Right cardiac atrium (tissue), 5 donors: ENCODE measurements at regions not wholly inside any gene's neighbourhood (a gene's known extent, or its start where the extent isn't known, plus 50 kb on each side); places are given as distances from the start of the nearest gene placed in this dataset.
A peak's percentile ranks its signal among the peaks of the same experiment; 100 is the strongest.

Source experiments
- ATAC-seq, 2 donors: fragments of 200-7000 bp; cut with Tn5 transposase; one replicate each; pipeline versions ENCODE4 v1.8.0 to v1.9.1; 2020; ENCODE audit warnings: moderate library complexity in 2 of 2, mild to moderate bottlenecking in 1 of 2
- DNase-seq, 3 donors: peaks; one replicate each; pipeline ENCODE4 v3.0.0-alpha.2; 2020
- H3K27ac ChIP-seq: one replicate; pipeline ENCODE4 v1.5.1; 2013; ENCODE audit warnings: mild to moderate bottlenecking, low read length, control low read depth, moderate library complexity
- H3K27me3 ChIP-seq: one replicate; pipeline ENCODE4 v1.6.1; 2013; ENCODE audit not compliant: control insufficient read depth, insufficient read depth
- H3K4me1 ChIP-seq: one replicate; pipeline ENCODE4 v1.6.1; 2013; ENCODE audit warnings: low read length; ENCODE audit not compliant: control insufficient read depth, insufficient read depth
- H3K4me3 ChIP-seq: one replicate; pipeline ENCODE4 v1.5.1; 2013; ENCODE audit warnings: low read length, control low read depth
- H3K9me3 ChIP-seq: one replicate; pipeline ENCODE4 v1.6.1; 2013; ENCODE audit warnings: low read length; ENCODE audit not compliant: control insufficient read depth
- WGBS: extraction: QIAGEN DNeasy Blood & Tissue Kit; methylation state at CpG from one replicate; pipeline ENCODE4 v1.1.7; 2013; 5-methylcytosine and 5-hydroxymethylcytosine counted together
- intact Hi-C, 4 donors: fragments of 100-400 bp; cut with DNase I; formaldehyde crosslinking; loops; one replicate each; pipeline versions ENCODE4 v1.11.0 to v1.14.0; 2022 to 2023
- donor health status: healthy with polysubstance abuse.
- donor health status: DM: no; HTN: yes; CAD: no.
- donor health status: DM: no; HTN: no; CAD: no.
- donor health status: DM: no; HTN: yes; CAD: no; lungs with severe emphysema.
- donor health status: DM: yes; HTN: yes; CAD: no.

DNA sequence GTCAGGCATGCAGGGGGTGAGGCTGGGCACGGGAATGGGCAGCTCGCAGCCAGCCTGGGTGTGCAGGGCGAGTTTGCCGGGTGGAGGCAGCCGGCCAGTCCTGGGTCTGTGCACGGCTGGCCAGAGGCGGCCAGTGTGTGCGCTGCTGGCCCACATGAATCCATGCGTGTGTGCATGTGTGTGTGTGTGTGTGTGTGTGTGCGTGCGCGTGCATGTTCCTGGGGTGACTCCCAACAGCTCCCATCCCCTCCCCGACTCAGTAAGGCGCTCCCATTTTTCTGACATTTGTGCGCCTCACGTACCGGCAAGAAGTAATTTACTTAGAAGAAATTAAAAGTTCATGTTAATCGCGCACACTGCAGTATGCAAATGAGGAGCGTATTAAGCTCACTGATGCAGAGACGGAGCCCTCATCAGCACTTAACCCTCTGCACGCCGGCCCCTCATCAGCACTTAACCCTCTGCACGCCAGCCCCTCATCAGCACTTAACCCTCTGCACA is 55.4 kb upstream of the ACSF3 start:
- intact Hi-C loops = no loop called here
- 58% methylated on average over 24 of the region's 24 CpGs for WGBS
- no peaks in the 10 kb centered on the region for H3K9me3 ChIP-seq
- DNase-seq (peak; percentile 6 to 22 (median 13)), ATAC-seq (no peak)
- H3K4me3 ChIP-seq = no peak overlapping the region
- H3K4me1 ChIP-seq = no peaks in the 10 kb centered on the region
- no peaks in the 10 kb centered on the region for H3K27me3 ChIP-seq
- no peak overlapping the region for H3K27ac ChIP-seq

DNA sequence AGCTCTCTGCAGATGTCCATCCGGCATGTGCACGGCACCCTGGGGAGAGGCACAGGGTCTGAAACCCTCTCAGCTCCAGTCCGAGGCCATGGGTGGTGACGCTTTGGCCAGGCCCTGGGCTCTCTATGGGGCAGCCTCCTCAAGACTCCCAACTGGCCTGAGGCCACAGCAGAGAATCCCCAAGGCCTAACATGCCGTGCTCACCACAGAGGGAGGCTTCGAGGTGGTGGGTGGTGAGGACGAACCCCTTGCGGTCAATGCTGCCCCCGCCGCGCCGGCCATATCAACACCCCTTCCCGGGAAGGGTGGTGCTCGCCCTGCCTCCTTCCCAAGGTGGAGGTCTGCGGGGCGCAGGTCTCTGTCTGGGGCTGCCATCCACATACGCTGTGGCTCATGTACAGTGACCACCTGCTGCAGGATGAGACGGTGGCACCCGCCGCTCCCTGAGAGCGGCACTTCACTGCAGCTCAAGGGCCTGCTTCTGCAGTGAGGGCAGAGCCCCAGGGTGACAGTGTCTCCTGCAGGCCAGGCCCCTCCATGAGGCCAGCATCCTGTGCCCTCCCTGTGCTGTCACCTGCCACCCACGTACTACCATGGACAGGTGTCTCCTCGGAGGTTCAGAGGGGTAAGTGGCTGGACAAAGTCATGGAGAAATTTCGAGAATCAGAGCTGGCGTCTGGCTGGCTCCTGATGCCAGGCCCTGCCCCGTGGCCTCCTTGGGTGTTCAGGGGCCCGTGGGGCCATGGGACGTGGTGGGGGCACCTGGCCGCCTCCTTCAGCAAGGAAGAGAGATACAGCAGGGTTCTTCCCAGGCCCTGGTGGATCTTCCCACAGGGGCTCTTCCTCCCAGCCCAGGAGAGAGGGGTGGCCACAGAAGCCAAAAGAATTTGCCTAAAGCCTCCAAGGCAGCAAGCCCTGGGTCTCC is 54.6 kb upstream of the ACSF3 start:
- H3K27ac ChIP-seq = no peak overlapping the region
- 83% methylated on average over 29 of the region's 29 CpGs for WGBS
- no peak for ATAC-seq
- H3K4me3 ChIP-seq = no peak overlapping the region
- no peaks in the 10 kb centered on the region for H3K27me3 ChIP-seq
- no peaks in the 10 kb centered on the region for H3K9me3 ChIP-seq
- DNase-seq = peak; percentile 1 to 54 (median 46)
- no peaks in the 10 kb centered on the region for H3K4me1 ChIP-seq
- intact Hi-C loops = no loop called here

DNA sequence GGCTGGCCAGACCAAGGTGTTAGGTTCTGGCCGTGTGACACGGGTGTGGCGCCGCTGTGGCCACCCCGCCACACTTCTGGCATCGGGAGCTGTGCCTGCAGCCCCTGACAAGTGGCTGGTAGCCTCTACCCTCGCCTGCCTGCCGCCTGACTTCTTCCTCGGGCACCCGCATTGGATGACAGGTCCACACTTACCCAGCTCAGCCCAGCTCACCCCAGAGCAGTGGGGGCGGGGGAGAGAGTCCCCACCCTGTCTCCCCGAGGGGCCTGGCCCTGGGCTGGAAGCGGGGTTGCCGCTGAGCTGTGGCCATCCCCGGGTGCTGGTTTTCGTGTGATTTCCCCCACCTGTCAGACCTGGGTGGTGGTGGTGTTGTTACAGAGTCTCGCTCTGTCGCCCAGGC is 53.9 kb upstream of the ACSF3 start:
- intact Hi-C loops = no loop called here
- Histone ChIP-seq H3K27ac (no peak overlapping the region), H3K4me3 (no peak overlapping the region), H3K4me1 (no peaks in the 10 kb centered on the region), H3K9me3 (no peaks in the 10 kb centered on the region), H3K27me3 (no peaks in the 10 kb centered on the region)
- peak; percentile 5 to 37 (median 28) for DNase-seq
- ATAC-seq = no peak
- WGBS = 78% methylated on average over 18 of the region's 18 CpGs

DNA sequence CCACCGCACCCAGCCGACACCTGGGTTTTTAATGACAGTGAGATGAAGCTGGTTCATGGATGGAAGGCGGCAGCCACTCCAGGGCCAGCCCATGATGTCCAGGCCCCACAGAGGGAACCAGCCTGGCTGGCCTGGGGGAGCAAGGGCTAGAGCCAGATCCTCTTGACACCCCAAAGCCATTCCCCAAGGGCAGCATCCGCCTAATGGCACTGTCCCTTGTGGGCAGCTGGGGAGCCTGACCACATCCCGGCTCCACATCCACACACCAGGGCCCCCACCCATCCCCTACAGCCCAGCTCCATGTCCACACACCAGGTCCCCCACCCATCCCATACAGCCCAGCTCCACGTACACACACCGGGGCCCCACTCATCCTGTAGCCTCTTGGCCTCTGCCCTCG is 53.3 kb upstream of the ACSF3 start:
- H3K27me3 ChIP-seq = no peaks in the 10 kb centered on the region
- ATAC-seq = no peak

DNA sequence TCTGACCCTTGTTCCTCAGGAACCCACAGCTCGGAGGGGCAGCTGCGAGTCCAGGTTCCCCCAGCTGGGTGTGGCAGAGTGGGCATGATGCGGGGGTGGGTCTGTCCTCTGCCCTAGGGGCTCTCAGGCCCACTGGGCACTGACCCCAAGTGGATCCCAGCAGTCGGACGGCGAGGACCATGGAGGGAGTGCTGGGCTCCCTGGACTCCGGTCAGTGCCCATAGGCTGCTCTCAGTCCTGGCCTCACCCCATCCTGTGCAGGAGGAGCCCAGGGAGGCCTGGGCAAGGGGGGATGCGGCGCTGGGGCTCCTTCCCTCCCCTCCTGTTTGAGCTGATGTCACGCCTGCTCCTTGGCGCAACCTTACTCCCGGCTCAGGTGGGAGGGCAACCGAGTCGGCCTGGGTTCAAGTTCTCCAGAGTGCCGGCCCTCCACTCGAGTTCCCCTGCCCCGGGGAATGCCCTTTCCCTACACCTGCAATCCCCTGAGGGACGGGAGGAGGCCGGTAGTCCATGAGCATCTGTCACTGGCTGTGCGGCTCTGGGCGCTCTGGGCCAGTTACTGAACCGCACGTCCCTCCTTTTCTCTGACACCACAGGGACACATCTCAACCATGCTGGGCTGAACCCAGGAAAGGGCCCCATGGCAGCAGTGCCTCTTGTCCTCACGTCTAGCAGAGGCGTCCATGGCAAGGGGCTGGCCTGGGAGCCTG is 52.6 kb upstream of the ACSF3 start:
- Histone ChIP-seq H3K9me3 (no peaks in the 10 kb centered on the region), H3K4me1 (no peaks in the 10 kb centered on the region), H3K27me3 (no peaks in the 10 kb centered on the region), H3K27ac (no peak overlapping the region), H3K4me3 (no peak overlapping the region)
- 79% methylated on average over 25 of the region's 25 CpGs for WGBS
- no peak for ATAC-seq
- peak; percentile 8 to 37 (median 33) for DNase-seq
- intact Hi-C loops = no loop called here

More for the DNA sequence above, 53.3 kb upstream of the ACSF3 start:
- Histone ChIP-seq H3K4me3 (no peak overlapping the region), H3K4me1 (no peaks in the 10 kb centered on the region), H3K9me3 (no peaks in the 10 kb centered on the region), H3K27ac (no peak overlapping the region)
- intact Hi-C loops = no loop called here
- peak; percentile 6 to 26 (median 14) for DNase-seq
- WGBS = 73% methylated on average over 8 of the region's 8 CpGs

DNA sequence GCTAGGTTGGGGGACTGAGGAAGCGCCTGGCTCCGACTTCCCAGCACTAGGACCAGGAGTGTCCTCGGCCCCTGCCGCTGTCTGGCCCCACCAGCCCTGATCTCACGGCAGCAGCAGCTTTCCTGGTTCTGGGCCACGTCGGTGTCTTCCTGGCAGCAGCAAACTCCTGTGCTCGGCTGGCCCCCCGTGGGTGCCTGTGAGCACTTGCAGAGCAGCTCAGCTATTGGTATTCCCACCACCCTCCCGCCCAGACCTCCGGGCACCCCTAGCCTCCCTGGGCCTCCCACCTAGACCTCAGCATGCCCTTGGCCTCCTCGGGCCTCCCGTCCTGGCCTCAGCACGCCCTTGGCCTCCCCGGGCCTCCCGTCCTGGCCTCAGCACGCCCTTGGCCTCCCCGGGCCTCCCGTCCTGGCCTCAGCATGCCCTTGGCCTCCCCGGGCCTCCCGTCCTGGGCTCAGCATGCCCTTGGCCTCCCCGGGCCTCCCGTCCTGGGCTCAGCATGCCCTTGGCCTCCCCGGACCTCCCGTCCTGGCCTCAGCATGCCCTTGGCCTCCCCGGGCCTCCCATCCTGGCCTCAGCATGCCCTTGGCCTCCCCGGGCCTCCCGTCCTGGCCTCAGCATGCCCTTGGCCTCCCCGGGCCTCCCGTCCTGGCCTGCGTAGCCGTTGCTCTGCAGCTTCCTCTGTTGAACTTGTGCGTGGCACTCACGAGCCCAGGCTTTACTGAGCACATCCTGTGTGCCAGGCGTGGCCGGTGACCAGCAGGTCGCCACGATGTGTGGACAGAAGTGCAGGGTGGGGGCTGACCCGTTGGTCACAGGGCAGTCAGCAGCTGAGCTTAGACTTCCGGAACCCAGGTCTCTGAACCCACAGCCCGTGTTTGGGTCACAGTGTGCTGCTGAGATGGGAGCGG is 51.8 kb upstream of the ACSF3 start:
- 83% methylated on average over 42 of the region's 42 CpGs for WGBS
- H3K9me3 ChIP-seq = no peaks in the 10 kb centered on the region
- intact Hi-C loops = no loop called here
- H3K27ac ChIP-seq = no peak overlapping the region
- no peak for ATAC-seq
- H3K4me3 ChIP-seq = no peak overlapping the region
- peak; percentile 6 to 45 (median 16) for DNase-seq
- no peaks in the 10 kb centered on the region for H3K4me1 ChIP-seq
- no peaks in the 10 kb centered on the region for H3K27me3 ChIP-seq

DNA sequence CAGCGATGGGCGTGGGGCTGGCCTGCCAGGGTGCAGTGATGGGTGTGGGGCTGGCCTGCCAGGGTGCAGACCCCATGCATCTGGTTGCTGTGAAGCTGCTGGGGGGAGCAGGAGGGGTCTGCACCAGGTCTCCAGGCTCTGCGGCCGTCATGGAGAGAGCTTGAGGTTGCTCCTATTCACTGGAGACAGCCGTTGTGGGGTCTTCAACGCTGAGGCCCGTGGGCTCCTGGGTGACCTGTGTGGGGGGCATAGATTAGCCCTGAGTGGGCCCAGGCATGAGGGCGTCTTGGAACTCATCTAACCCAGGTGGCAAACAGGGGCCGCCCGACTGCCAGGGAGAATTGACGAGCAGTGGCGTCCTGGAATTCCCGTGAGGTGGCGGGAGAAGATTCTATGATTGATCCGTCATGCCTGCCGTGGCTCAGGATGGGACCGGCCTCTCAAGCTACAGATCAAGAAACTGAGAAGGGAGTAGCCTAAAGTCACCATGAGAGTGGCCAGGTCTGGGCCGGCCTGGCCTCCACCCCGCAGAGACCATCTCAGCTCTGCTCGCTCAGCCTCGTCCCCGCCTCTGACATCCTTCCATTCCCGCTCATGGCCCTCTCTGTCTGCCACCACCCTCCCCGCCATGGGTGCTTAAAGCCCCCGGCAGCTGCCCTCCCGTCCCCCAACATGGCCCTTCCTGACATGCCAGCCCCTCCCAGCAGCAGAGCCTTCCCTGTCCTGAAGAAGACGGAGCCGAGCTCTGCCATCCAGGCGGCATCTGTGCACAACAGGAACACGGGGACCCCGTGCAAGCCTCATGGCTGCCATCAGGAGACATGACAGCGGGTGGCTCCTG is 50.7 kb upstream of the ACSF3 start:
- H3K9me3 ChIP-seq = no peaks in the 10 kb centered on the region
- H3K27me3 ChIP-seq = no peaks in the 10 kb centered on the region
- intact Hi-C loops = no loop called here
- WGBS = 81% methylated on average over 32 of the region's 32 CpGs
- ATAC-seq (no peak), DNase-seq (peak; percentile 4 to 48 (median 37))
- H3K27ac ChIP-seq = no peak overlapping the region
- no peak overlapping the region for H3K4me3 ChIP-seq
- no peaks in the 10 kb centered on the region for H3K4me1 ChIP-seq

DNA sequence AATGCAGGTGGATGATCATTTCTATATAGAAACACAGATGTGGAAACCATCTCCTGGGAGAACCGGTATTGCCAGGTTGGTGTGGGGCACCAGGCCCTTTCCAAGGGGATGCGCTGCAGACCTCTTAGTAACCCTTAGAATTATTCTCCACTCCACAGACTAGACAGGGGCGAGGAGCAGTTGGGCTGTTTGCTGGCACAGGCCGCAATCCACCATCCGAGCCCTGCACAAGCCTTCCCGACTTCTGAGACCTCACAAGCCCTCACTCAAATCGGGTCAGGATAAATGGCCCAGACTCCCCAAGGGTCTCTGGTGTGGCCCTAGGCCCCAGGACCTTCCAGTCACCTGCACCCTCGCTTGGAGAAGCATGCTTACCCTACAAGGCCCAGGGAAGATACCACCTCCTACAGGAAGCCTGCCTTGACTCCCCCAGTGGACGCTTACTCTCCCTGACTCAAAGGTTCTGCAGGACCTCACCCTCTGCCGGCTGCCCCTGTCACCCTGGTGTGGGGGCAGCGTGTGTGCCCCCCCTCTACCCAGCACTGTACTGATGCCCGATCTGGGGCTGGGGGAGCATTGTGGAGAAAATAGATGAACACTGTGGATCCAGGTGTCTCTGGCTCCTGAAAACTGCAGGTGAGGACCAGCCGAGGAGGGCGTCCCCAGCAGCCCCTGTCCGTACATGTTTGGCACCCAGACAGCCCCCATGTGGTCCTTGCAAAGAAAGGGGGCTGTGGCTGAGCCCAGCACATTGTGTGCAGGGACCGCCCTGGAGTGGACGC is 49.8 kb upstream of the ACSF3 start:
- DNase-seq (peak; percentile 2 to 14 (median 6)), ATAC-seq (no peak)
- Histone ChIP-seq H3K27me3 (no peaks in the 10 kb centered on the region), H3K9me3 (no peaks in the 10 kb centered on the region), H3K27ac (no peak overlapping the region), H3K4me1 (no peaks in the 10 kb centered on the region), H3K4me3 (no peak overlapping the region)
- 79% methylated on average over 17 of the region's 17 CpGs for WGBS
- intact Hi-C loops = no loop called here
